ENCODE measurements at regions not wholly inside any gene's neighbourhood (a gene's known extent, or its start where the extent isn't known, plus 50 kb on each side); places are given as distances from the start of the nearest gene placed in this dataset.

DNA sequence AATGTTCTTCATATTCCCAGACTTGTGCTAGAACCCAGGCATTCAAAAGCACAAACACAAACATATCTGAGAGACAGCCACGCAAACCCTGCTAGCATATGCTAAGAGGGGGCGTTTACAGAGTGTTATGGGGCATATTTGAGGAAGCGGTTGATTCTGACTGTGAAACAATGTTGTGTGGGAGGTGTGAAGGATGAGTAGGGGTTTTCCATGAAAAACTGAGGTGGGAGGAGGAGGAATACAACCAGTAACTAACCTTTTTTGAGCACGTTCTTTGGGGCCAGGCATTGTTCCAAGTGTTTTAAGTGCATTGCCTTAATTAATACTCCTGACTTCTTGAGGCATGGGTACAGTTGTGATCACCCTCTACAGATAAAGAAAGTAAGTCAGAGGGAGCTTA lies 499.5 kb downstream of the AACS start:
- Histone ChIP-seq H3K27me3 (replicated peaks) (no peaks in the 10 kb centered on the region), H3K4me3 (no peak overlapping the region), H3K36me3 (no peaks in the 10 kb centered on the region), H3K4me1 (replicated peaks) (no peaks in the 10 kb centered on the region), H3K27ac (no peak overlapping the region), H3K9me3 (replicated peaks) (no peaks in the 10 kb centered on the region)
- no peak for DNase-seq (ENCODE audit: low read depth in 1 of 2, low spot score in 2 of 2)

DNA sequence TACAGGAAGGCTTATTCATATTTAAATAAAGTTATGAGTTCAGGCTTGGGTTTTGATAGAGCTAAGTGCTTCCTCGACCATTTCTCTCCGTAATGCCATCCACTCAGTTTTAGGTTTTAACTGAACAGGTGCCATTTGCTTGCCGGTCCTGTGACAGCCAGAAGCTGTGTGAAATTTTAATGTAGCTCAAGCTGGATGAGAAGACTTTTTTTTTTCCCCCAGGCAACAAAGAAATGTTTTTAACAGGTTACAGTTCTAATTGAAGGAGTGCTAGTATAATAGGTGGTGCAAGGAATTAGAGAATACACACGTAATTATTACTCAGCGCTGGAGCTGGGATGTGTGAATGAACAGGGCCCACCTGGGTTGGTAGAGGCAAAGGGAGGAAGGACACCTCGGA lies 502.3 kb downstream of the AACS start:
- Histone ChIP-seq H3K27me3 (replicated peaks) (no peaks in the 10 kb centered on the region), H3K27ac (no peak overlapping the region), H3K4me3 (no peak overlapping the region), H3K4me1 (replicated peaks) (no peaks in the 10 kb centered on the region), H3K9me3 (replicated peaks) (no peaks in the 10 kb centered on the region), H3K36me3 (no peaks in the 10 kb centered on the region)
- no peak for DNase-seq (ENCODE audit: low read depth in 1 of 2, low spot score in 2 of 2)

DNA sequence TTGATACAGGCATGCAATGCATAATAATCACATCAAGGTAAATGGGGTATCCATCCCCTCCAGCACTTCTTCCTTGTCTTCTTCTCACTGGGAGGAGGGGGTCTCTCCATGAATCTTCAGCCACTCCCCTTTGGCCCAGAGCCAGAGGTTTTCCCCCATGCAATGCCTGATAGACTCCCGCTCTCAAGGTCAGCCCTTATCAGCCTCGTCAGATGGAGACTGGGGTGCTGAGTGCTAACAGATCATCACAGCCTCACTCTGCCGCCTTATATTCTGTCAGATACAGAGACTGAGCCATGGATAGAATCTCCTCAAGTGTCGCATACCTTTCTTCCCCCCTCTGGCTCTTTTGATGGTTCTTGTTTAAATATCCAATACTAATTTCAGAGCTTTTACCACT lies 503.1 kb downstream of the AACS start:
- H3K4me3 ChIP-seq, result no peak overlapping the region
- H3K27me3 ChIP-seq (replicated peaks), result no peaks in the 10 kb centered on the region
- no peak overlapping the region for H3K27ac ChIP-seq
- no peaks in the 10 kb centered on the region for H3K9me3 ChIP-seq (replicated peaks)
- H3K4me1 ChIP-seq (replicated peaks), result no peaks in the 10 kb centered on the region
- DNase-seq (ENCODE audit: low read depth in 1 of 2, low spot score in 2 of 2), result no peak
- no peaks in the 10 kb centered on the region for H3K36me3 ChIP-seq

DNA sequence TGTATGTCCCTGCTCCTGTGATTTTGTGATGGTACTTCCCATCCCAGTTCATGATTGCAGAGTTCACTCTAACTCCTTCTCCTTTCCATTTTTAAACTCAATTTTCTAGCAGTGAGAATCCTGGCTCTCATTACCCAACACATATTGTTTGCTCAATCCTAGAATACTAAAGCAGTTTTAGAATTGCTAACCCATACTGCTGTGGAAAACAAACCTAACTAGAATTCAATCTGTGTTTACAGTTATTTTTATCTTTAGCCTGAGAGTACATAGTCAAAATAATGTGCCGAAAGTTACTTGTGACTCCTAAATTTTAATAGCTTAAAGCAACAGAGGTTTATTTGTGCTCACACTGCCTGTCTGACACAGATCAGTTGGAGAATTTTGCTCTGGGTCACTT lies 508.0 kb downstream of the AACS start:
- no peaks in the 10 kb centered on the region for H3K9me3 ChIP-seq (replicated peaks)
- no peaks in the 10 kb centered on the region for H3K27me3 ChIP-seq (replicated peaks)
- no peak for DNase-seq (ENCODE audit: low read depth in 1 of 2, low spot score in 2 of 2)
- no peaks in the 10 kb centered on the region for H3K4me1 ChIP-seq (replicated peaks)
- H3K4me3 ChIP-seq, result no peak overlapping the region
- no peaks in the 10 kb centered on the region for H3K36me3 ChIP-seq
- H3K27ac ChIP-seq, result no peak overlapping the region

DNA sequence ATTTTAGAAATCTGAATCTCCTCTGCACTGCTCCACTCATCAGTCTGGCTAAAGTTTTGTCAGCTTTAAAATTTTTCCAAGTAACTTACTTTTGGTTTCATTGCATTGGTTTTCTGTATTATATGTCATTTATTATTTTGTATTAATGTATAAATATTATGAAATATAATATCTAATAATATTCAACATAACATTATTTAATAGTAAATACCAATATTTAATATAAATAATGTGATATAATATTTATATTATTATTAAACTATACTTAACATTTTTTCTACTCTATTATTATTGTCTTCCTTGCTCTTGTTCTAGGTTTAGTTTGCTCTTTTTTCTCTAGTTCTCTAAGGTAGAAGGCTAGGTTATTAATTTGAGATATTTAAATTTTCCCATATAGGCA lies 512.1 kb downstream of the AACS start:
- Histone ChIP-seq H3K27ac (no peak overlapping the region), H3K27me3 (replicated peaks) (no peaks in the 10 kb centered on the region), H3K9me3 (replicated peaks) (no peaks in the 10 kb centered on the region), H3K4me1 (replicated peaks) (no peaks in the 10 kb centered on the region), H3K4me3 (no peak overlapping the region), H3K36me3 (no peaks in the 10 kb centered on the region)
- DNase-seq (ENCODE audit: low read depth in 1 of 2, low spot score in 2 of 2), result no peak

DNA sequence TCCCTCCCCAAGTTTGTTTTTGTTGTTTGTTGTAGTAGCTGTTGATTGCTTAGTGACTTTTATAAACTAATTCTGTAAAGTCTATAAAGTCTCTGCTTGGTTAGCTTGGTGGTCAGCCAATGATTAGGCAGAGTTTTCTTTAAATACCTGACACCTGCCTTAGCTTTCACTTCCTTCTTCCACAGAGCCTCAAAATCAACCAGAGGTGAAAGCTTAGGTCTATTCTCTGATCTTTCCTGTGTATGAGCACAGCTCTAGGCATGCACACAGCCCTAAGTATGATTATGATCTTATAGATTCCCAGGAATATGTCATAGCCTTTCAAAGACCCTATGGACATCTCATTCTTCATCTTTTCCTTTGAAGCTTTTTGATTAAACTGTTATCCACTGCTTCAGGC lies 514.7 kb downstream of the AACS start:
- no peaks in the 10 kb centered on the region for H3K9me3 ChIP-seq (replicated peaks)
- H3K36me3 ChIP-seq, result no peaks in the 10 kb centered on the region
- no peak for DNase-seq (ENCODE audit: low read depth in 1 of 2, low spot score in 2 of 2)
- no peaks in the 10 kb centered on the region for H3K27me3 ChIP-seq (replicated peaks)
- no peaks in the 10 kb centered on the region for H3K4me1 ChIP-seq (replicated peaks)
- no peak overlapping the region for H3K4me3 ChIP-seq
- H3K27ac ChIP-seq, result no peak overlapping the region

DNA sequence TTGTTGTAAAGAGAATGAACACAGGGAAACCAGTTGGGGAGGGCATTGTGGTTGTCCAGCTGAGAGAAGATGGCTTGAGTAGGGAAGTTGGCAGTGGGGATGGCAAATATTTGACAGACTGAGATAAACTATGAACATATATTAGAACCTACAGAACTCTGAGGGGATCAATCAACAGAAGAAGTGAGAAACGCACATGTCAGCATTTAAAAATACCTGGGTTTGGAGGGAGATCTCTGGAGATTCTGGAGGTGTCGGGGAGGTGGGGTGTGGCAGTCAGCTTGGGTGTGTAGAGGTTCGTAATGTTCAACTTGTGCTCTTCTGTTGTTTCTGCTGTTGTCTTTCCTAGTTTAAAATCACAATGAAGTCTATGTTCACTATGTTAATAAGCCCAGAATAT lies 517.8 kb downstream of the AACS start:
- Histone ChIP-seq H3K4me1 (replicated peaks) (no peaks in the 10 kb centered on the region), H3K27ac (no peak overlapping the region), H3K9me3 (replicated peaks) (no peaks in the 10 kb centered on the region), H3K4me3 (no peak overlapping the region), H3K36me3 (no peaks in the 10 kb centered on the region), H3K27me3 (replicated peaks) (no peaks in the 10 kb centered on the region)
- no peak for DNase-seq (ENCODE audit: low read depth in 1 of 2, low spot score in 2 of 2)

DNA sequence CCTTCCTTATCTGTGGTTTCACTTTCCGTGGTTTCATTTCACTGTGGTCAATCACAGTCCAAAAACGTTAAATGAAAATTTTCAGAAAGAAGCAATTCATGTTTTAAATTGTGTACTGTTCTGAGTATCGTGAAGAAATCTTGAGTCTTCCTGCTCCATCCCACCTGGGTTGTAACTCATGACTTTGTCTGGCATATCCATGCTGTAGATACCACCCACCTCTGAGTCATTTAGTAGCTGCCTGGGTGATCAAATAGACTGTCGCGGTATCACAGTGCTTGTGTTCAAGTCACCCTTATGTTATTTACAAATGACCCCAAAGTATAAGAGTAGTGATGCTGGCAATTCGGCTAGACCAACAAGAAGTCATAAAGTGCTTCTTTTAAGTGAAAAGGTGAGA lies 521.2 kb downstream of the AACS start:
- H3K4me1 ChIP-seq (replicated peaks), result no peaks in the 10 kb centered on the region
- H3K4me3 ChIP-seq, result no peak overlapping the region
- no peaks in the 10 kb centered on the region for H3K9me3 ChIP-seq (replicated peaks)
- H3K36me3 ChIP-seq, result no peaks in the 10 kb centered on the region
- no peaks in the 10 kb centered on the region for H3K27me3 ChIP-seq (replicated peaks)
- DNase-seq (ENCODE audit: low read depth in 1 of 2, low spot score in 2 of 2), result no peak
- no peak overlapping the region for H3K27ac ChIP-seq

DNA sequence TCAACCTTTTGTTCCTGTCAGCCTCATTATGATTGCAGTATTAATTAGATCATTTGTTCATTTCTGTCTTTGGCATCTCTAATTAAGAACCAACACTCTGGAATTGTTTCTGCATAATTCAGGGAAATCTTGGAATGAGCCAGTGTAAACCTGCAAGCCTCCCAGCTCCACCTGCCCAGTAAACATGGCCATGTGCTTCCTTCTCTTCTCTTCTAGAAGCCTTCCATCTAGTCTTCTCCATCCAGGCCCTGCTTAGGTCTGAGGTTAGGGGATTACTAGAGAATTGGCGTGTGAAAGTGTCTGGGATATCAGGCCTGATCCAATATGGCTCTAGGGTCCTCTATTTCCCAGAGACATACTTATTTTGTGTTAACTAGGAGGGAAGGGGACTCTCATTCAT lies 528.0 kb downstream of the AACS start:
- H3K36me3 ChIP-seq, result no peaks in the 10 kb centered on the region
- H3K27me3 ChIP-seq (replicated peaks), result no peaks in the 10 kb centered on the region
- H3K9me3 ChIP-seq (replicated peaks), result no peaks in the 10 kb centered on the region
- H3K27ac ChIP-seq, result no peak overlapping the region
- no peaks in the 10 kb centered on the region for H3K4me1 ChIP-seq (replicated peaks)
- no peak for DNase-seq (ENCODE audit: low read depth in 1 of 2, low spot score in 2 of 2)
- no peak overlapping the region for H3K4me3 ChIP-seq

DNA sequence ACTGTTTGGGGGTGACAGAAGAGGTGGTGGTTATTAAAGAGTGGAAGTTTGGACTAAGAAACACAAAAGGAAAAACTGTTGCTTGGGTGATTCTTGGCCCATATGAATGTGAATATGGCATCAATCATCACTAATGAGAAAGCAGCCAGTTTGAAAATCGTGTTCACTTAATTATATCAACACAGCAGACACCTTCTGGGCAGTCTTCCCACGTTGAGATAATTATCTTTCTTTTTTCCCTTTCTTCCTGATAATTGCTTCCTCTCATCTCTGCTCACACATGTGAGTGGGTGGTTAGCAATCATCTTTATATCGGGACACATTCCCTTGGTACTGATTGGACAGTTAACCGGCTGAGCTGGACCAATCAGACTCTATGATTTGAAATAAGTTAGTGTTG lies 539.7 kb downstream of the AACS start:
- Histone ChIP-seq H3K4me1 (replicated peaks) (no peaks in the 10 kb centered on the region), H3K9me3 (replicated peaks) (no peaks in the 10 kb centered on the region), H3K4me3 (no peak overlapping the region), H3K36me3 (no peaks in the 10 kb centered on the region), H3K27me3 (replicated peaks) (no peaks in the 10 kb centered on the region), H3K27ac (no peak overlapping the region)
- DNase-seq (ENCODE audit: low read depth in 1 of 2, low spot score in 2 of 2), result no peak

DNA sequence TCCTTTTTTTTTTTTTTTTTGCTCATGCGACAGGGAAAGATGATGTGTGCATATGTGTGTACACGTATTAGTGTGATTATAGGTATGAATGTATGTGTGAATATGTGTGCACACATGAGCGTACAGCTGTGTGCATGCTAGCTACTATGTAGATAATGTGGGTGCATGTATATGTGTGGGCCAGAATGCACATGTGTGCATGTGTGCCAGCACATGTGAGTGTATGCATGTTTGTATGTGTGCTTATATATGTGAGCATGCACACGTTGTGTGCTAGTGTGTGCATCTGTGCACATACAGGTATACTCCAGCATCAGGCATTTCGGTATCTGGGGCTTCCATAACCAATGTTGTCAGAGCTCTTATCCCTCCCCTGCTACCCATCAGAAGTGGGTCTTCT lies 541.1 kb downstream of the AACS start:
- no peaks in the 10 kb centered on the region for H3K27me3 ChIP-seq (replicated peaks)

DNA sequence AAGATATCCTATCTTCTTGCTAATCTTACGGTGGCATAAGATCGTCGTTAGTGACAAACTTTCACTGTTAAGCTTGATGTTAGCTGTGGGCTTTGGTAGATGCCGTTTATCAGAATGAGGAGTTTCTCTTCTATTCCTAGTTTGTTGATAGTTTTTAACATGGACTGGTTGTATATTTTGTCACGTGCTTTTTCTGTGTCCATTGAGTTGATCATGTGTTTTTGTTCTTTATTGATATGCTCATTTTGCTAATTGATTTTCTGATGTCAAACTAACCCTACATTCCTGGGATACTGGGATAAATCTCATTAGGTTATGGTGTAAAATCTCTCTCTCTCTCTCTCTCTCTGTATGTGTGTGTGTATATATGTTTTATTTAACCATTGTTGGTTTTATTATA lies 545.1 kb downstream of the AACS start:
- no peak for DNase-seq (ENCODE audit: low read depth in 1 of 2, low spot score in 2 of 2)
- Histone ChIP-seq H3K9me3 (replicated peaks) (no peaks in the 10 kb centered on the region), H3K27ac (no peak overlapping the region), H3K36me3 (no peaks in the 10 kb centered on the region), H3K4me1 (replicated peaks) (no peaks in the 10 kb centered on the region), H3K27me3 (replicated peaks) (no peaks in the 10 kb centered on the region), H3K4me3 (no peak overlapping the region)

More for the DNA sequence above, 541.1 kb downstream of the AACS start:
- Histone ChIP-seq H3K4me3 (no peak overlapping the region), H3K4me1 (replicated peaks) (no peaks in the 10 kb centered on the region), H3K27ac (no peak overlapping the region), H3K36me3 (no peaks in the 10 kb centered on the region), H3K9me3 (replicated peaks) (no peaks in the 10 kb centered on the region)
- no peak for DNase-seq (ENCODE audit: low read depth in 1 of 2, low spot score in 2 of 2)

DNA sequence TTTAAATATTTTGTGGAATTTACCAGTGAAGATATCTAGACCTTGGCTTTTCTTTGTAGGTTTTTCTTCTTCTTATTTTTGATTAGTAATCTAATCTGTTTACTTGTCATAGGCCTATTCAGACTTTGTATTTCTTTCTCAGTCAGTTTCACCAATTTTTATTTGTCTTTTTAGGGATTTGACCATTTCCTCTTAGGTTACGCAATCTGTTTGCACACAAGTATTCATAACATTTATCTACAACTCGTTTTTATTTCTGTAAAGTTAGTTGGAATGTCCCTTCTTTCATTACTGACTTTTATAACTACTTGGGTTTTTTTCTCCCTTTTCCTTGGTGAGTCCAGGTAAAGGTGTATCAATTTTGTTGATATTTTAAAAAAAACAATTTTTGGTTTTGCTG lies 545.7 kb downstream of the AACS start:
- DNase-seq (ENCODE audit: low read depth in 1 of 2, low spot score in 2 of 2), result no peak
- no peaks in the 10 kb centered on the region for H3K9me3 ChIP-seq (replicated peaks)
- no peaks in the 10 kb centered on the region for H3K27me3 ChIP-seq (replicated peaks)

DNA sequence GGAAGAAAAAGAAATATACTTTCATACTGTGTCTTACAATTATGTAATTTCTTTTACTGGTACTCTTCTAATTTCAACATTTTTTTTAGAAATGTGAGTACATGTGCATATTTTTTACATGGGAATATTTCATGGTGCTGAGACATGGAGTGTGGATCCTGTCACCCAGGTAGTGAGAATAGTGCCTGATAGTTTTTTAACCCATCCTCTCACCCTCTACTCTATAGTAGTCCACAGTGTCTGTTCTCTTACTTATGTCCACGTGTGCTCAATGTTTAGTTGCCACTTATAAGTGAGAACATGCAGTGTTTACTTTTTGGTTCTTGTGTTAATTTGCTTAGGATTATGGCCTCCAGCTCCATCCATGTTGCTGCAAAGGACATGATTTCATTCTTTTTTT lies 548.8 kb downstream of the AACS start:
- DNase-seq (ENCODE audit: low read depth in 1 of 2, low spot score in 2 of 2), result no peak
- no peaks in the 10 kb centered on the region for H3K4me1 ChIP-seq (replicated peaks)
- H3K9me3 ChIP-seq (replicated peaks), result no peaks in the 10 kb centered on the region
- no peak overlapping the region for H3K27ac ChIP-seq
- H3K4me3 ChIP-seq, result no peak overlapping the region
- H3K27me3 ChIP-seq (replicated peaks), result no peaks in the 10 kb centered on the region
- no peaks in the 10 kb centered on the region for H3K36me3 ChIP-seq

More for the DNA sequence above, 545.7 kb downstream of the AACS start:
- no peak overlapping the region for H3K4me3 ChIP-seq
- H3K27ac ChIP-seq, result no peak overlapping the region
- H3K4me1 ChIP-seq (replicated peaks), result no peaks in the 10 kb centered on the region
- H3K36me3 ChIP-seq, result no peaks in the 10 kb centered on the region

DNA sequence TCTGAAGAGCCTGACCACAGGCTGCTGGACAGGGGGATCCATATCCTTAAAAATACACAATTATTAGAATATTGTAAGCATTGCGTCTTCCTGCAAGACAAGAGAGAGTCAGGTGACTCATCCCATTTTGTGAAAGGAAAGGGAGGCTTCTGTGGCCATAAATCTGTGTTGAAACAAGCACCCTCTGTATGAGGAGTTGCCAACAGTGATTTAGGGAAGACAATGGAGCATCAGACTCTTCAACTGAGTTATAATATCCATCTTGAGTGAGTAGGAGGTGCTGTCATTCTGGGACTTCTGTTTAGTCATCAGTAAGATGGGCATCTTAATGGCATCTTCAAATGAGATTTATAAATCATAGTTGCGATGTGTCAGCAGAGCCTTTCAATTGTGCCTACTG lies 554.5 kb downstream of the AACS start:
- H3K4me1 ChIP-seq (replicated peaks), result no peaks in the 10 kb centered on the region
- no peaks in the 10 kb centered on the region for H3K36me3 ChIP-seq
- H3K27ac ChIP-seq, result no peak overlapping the region
- H3K9me3 ChIP-seq (replicated peaks), result no peaks in the 10 kb centered on the region
- no peaks in the 10 kb centered on the region for H3K27me3 ChIP-seq (replicated peaks)
- H3K4me3 ChIP-seq, result no peak overlapping the region
- DNase-seq (ENCODE audit: low read depth in 1 of 2, low spot score in 2 of 2), result no peak
